ENCODE measurements at regions not wholly inside any gene's neighbourhood (a gene's known extent, or its start where the extent isn't known, plus 50 kb on each side); places are given as distances from the start of the nearest gene placed in this dataset.

DNA sequence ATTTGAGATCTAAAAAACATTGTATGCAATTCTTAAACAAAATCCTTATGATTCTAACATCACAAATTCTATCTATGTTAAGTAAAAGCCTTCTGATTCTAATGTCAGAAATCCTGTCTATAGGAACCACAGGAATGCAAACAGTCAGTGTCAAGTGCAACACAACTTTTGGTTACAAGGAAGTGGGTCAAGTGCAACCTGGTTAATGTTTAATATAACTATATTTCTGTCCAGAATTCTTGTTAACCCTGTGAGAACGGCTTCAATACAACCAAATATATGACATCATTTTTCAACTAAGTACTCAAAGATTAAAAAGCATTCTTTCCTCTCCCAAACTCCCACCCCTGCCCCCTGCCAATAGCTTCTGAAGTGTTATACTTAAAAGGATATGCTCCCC, 107.9 kb upstream of the PLEKHA5 start:
- no peak for DNase-seq

DNA sequence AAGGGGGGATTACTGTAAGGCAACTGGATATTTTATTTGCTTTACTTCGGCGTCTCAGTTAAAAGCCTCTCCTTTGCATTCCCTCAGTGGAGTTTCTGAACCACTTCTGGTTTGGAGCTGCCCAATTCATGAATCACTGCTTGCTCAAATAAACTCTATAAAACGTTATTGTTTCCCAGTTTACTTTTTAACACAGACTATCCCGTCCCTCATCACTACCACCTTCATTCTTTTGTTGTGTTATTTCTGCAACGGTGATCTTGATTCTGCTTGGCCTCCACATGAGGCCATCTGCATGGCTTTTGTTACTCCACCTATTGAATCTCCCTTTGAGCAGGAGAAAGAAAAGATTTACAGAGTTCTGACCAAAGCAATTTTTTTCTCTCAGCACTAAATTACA, 104.0 kb upstream of the PLEKHA5 start:
- no peak for DNase-seq

DNA sequence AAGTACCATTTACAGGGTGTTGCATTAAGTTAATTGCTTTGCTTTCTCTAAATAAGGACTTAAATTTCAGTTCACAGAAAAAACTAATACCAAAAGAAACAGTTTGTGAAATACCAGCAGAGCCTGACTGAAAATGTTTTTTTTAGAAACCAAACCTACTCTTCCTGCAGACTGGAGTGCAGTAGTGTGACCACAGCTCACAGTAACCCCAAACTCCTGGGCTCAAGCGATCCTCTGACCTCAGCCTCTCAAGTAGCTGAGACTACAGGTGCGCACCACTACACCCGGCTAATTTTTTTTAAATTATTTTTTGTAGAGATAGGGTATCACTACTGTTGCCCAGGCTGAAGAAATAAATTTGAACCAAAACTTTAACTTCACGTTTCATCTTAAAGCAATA, 103.5 kb upstream of the PLEKHA5 start:
- no peak for DNase-seq

DNA sequence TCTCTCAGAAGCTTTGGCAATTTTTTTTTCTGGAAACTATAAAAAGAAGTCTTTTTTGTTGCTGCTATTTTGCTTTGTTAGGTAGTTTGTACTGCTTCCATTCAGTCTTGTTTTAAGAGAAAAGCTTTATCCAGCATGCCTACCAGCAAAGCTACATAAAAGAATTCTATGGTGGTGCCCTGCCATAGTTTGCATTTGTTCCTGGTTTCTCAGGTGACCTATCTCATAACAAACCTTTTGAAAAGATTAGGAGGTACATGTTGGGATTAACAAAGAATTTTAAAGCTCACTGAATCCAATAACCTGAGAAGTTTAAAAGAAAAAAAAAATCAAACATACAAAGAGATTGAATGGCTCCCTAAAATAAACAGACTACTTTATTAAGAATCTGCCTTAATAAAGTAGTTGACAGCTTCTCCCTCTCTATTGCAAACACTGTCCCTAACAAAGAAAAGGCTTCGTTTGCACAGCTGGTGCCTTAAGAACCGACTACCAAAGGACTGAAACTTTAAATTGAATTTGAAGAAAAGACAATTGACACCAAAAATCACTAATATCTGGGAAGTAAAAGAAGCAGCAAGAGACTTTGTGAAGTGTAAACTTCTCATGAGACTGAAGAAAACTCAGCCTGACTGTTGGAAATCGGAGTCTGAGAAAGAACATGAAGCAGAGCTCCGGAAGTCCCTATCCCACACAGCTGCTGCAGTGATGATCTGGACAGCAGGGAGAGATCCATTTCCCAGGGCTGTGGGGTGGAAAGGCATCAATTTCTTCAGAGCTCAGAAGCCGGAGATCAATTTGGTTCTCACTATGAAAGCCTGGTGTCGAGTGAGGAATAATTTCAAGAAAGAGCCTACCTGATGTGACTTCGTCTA, 102.7 kb upstream of the PLEKHA5 start:
- no peak for DNase-seq

DNA sequence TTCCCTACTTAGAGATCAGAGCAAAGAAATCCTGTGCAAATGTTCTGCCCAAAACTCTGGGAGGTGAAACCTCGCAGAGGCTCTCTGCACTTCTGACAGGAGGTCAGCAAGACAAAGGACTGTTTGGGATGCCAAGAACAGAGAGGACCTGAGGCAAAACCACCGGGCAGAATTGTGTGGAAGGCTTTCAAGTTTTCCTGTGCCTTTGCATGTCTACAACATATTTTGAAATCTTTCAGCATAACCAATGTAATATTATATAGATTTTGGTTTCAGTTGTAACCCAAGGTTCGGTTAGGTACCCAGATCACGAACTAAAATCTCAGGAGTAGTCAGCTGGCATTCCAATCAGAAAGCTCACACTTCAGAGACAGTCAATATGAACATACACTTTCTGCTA, 99.4 kb upstream of the PLEKHA5 start:
- DNase-seq = no peak

DNA sequence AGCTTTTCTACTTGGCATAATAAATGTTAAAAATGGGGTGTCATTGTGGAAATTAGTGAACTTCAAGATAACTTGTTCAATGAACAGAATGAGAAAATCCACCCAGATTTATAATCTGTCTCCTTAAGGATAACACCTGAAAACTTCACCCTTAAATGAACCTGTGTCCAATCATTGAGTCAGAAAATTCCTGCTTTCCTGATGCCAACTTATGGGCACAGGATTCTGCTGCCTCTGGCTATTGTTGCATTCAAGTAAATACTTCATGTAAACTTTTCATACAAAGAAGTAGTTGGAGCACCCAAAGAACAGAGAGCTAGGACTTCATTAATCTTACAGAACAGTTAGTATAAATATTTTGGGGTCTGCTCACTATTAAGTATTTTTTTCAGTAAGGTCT, 98.9 kb upstream of the PLEKHA5 start:
- DNase-seq = no peak

DNA sequence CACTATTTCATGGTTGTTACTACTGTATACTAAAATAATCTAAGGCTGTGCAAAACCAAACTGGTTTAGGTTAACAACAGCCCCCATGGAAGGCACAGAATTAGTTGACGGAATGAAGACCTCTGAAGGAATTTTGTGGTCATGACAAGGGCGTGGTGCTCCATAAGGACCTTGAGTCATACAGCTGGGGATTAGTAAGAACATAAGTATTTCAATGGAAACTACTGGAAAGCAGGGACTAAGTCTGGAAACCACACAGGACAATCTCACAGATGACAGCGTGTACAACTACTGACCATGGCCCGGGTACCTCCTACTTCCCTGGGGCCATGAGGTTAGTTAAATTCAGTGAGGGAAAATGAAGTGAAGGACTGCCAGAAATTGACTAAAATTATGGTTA, 98.5 kb upstream of the PLEKHA5 start:
- no peak for DNase-seq

DNA sequence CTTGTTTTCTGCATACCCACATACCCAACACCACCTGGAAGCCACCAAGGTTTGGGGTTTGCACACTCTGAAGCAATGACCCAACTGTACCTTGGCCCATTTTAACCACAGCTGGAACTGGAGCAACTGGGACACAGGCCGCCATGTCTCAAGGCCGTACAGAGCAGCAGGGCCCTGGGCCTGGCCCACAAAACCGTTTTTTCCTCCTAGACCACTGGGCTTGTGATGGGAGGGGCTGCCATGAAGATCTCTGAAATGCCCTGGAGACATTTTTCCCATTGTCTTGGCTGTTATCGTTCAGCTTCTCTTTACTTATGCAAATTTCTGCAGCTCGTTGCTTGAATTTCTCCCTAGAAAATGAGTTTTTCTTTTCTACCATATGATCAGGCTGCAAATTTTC, 96.7 kb upstream of the PLEKHA5 start:
- no peak for DNase-seq

DNA sequence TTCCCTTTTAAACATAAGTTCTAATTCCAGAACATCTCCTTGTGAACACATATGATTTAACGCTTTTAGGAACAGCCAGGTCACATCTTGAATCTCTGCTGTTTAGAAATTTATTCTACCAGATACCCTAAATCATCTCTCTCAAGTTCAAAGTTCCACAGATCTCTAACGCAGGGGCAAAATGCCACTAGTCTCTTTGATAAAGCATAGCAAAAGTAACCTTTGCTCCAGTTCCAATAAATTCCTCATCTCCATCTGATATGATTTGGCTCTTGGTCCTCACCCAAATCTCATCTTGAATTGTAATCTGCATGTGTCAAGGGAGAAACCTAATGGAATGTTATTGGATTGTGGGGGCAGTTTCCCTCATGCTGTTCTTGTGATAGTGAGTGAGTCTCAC, 96.3 kb upstream of the PLEKHA5 start:
- DNase-seq = no peak

DNA sequence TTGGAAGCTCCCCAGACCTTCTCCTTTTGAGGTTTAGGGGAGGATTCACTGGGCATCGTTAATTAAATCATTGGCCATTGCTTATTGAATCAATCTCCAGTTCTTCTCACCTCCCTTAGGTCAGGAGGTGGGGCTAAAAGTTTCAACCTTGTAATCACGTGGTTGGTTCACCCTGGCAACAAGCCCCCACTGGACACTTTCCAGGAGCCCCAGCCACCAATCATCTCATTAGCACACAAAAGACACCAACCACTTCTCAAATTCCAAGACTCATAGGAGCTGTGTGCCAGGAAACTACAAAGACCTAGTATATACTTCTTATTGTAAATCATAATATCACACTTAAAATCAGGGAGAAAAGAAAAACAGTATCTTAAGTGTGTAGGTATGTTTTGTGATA, 94.6 kb upstream of the PLEKHA5 start:
- DNase-seq = no peak

DNA sequence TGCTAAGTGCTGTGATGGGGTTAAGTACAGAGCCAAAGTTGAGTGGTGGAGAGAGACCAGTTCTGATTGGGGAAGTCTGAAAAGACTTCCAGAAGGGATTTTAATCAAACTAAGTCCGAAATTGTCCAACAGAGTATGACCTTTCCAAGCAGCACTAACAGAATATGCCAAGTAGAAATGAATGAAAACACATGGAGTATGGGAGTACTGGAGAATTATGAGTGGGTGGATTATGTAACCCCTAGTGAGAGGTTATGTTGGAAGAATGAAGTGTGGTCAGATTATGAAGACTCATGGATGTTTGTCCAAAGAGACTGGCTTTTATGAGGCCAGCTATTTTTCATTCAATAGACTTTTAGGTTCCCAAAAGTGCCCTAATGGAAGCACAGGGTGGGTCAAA, 94.0 kb upstream of the PLEKHA5 start:
- no peak for DNase-seq

DNA sequence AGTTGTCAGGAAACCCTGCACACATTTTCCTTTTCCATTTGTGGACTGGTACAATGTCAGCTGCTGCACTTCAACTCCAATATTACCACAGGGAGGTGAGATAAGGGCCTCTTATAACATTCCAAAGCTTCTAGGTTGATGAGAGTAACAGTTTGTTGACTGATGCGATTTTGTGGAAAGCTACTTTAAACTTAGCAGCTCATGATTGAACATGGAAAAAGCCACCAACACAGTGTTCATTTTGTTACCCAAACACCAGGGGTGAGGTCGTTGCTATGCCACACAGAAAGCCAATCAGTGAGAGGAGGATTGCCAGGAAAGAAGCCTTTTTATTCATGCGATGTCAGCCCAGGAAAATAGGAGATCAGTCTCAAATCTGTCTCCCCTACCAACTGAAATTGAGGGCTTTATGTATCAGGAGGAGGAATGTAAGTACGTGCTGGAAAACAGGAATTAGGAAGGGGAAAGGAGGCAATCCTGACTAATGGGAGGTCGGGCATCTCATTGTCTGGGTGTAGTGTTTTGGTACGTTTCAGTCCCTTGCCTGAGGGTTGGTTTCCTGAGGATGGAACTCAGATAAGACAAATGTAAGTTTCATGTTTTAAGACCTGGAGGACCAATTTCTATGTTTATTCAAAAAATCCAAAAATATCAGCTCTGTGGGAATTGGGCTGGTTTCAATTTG, 92.7 kb upstream of the PLEKHA5 start:
- DNase-seq = no peak

DNA sequence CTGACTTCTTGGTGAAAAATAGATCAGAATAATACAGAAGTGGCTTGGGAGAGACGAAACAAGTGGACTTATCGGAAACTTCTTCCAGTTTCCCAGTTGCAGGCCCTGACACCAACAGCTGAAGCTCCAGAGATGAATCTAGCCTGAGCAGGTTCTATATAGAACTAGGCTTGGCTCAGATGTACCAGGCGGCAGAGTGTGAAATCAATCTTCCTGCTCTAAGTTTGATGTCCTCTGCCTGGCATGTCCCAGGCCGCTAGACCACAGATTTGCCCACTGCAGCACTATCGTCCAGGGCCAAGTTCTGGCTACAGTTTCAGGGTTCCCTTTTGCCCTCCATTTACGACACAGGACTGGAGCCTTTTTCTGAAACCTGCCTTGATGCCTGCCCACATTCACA, 91.3 kb upstream of the PLEKHA5 start:
- DNase-seq = no peak

DNA sequence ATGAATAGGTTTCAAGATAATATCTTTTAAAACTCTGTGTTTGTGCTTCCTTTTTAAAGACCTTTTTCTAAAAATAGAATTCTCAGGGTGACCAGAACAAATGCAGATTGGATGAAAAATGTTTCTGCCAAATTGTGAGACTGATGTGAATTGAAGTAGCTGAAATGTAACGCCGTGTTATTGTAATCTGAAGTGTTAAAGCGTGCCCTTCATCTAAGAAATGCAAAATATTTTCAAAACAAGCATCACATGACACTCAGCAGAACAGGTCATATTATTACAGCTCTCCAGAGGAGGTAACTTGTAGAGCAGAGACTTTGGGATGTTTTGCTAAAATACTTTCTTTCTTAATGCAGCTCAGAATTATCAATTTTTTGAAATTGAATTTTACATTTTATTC, 90.0 kb upstream of the PLEKHA5 start:
- DNase-seq = no peak

DNA sequence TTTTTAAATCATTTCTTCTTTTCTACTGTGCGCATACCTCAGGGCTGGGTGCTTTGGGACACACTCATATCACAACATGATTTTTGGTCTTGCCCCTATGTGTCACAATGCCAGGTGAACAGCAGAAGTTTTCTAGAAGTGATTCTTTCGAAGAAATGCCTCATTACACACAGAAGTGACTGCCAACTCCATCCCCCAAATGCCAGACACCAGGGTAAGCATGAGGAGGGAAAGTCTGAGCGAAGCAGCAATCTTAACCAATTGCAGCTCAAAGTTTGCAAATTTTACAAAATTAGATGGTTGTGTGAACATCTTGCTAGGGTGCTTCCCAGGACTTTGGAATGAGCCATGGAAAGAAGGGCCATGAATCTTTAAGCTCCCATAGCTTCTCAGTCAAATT, 87.3 kb upstream of the PLEKHA5 start:
- no peak for DNase-seq

DNA sequence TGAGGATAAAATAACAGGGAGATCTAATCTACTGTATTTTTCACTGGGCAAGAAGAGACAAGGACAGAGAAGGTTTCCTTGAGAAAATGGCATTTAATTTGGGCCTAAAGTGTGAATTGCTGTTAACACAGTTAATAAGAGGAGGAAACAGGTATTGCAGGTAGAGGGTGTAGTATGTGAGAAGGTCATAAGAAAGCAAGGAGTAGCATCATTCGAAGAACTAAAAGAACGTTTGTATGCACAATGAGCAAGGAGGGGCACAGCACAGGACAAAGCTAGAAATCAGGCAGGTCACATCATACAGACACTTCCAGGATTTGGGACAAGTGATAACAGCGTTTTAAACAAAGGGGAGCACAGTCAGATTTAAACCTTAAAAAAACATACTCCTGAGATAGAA, 85.1 kb upstream of the PLEKHA5 start:
- DNase-seq = no peak

DNA sequence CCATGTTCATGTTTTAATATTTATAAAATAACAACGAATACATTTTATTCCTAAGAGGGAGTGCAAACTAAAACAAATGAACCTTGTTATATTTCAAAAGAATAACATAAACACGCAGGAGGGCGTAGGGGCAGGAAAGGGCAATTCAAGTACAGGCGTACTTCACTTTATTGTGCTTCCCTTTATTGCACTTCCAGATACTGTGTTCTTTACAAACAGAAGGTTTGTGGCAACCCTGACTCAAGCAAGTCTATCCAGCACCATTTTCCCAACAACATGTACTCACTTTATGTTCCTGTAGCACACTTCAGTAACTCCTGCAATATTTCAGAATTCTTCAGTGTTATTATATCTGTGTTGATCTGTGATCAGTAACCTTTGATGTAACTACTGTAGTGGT, 84.6 kb upstream of the PLEKHA5 start:
- DNase-seq = no peak

DNA sequence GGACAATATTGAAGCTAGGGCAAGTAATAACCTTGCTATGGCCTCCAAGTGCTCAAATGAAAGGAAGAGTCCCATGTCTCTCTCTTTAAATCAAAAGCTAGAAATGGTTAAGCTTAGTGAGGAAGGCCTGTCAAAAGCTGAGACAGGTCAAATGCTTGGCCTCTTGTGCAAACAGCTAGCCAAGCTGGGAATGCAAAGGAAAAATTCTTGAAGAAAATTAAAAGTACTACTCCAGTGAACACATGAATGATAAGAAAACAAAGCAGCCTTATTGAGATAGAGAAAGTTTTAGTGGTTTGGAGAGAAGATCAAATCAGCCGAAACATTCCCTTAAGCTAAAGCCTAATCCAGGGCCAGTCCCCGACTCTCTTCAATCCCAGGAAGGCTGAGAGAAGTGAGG, 84.1 kb upstream of the PLEKHA5 start:
- DNase-seq = no peak

DNA sequence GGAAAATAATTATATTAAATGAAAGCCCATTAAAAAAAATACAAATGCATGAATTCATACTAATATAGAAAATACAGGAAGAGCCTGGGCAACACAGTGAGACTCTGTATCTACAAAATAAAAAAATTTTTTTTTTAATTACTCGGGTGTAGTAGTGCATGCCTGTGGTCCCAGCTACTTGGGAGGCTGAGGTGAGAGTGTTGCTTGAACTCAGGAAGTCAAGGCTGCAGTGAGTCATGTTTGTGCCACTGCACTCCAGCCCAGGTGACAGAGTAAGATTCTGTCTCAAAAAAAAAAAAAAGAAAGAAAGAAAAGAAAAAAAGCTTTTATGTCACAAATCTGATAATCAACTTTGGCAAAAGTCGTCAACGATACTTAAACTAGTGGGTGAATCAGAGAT, 80.6 kb upstream of the PLEKHA5 start:
- DNase-seq = no peak

DNA sequence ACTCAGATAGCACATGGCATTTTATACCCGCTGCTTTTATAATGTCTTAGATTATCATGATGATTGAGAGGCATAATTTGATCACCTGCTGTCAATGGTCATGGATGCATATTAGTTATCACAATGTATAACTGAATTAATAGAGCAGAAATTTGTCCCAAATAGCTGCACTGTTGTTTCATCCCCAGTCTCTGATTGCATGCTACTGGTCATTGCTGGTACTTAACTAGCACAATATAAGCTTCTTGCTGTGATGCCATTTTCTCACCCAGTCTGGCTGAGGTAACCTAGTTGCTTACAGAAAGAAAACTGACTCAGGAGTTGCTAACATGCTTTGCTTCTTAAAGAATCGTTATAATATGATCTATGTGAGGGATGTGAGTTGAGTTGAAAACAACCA, 76.8 kb upstream of the PLEKHA5 start:
- no peak for DNase-seq

DNA sequence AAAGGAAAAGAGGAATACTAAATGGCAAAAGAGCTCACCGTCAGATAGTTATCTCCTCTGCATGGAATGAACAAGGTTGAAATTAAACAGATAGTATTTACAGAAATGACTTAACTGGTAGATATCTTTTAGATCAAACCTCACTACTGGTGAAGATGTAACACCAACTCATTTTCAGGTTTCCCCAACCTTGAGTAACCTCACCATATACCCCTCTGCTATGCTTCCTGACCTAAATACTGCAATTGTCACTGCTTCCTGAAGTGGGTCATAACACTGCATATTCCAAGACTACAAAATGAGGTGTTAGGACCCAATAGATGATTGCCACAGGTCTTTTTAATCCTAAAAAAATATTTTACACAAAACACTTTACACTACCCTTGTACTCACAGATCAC, 76.3 kb upstream of the PLEKHA5 start:
- DNase-seq = no peak

DNA sequence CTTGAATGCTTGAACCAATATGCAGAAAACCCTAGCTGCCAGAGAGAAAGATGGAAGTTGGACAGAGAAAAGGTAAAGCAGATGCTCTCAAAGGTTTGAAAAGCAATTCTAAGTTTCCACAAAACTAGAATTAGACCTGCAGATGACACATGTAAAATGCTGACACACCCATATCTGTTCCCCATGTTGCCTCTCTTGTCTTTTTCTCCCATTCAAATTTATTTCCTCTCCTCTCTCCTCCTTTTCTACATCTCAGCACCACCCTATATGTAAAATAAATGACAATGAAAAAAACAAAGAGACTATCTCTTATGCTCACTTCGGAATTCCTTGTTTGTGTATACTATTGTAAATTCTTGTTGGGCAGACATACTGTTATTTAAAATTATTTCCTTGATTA, 75.5 kb upstream of the PLEKHA5 start:
- no peak for DNase-seq

DNA sequence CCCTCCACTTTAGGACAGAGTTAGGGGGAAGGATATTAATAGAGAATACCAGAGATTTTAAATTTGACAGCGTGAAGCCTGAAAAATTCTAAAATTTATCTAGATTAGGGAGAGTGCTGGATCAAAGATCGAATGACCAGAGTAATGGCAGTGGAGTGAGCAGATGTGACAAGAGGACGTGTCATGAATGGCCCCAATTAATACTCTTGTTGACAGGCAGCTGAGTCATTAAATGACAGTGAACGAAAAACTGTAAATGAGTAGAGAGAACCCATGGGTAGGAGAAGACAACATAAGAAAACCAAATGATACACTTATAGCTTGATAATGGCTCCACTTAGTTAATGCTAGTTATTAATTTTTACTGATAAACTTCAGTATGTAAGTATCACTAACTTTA, 73.9 kb upstream of the PLEKHA5 start:
- DNase-seq = no peak

DNA sequence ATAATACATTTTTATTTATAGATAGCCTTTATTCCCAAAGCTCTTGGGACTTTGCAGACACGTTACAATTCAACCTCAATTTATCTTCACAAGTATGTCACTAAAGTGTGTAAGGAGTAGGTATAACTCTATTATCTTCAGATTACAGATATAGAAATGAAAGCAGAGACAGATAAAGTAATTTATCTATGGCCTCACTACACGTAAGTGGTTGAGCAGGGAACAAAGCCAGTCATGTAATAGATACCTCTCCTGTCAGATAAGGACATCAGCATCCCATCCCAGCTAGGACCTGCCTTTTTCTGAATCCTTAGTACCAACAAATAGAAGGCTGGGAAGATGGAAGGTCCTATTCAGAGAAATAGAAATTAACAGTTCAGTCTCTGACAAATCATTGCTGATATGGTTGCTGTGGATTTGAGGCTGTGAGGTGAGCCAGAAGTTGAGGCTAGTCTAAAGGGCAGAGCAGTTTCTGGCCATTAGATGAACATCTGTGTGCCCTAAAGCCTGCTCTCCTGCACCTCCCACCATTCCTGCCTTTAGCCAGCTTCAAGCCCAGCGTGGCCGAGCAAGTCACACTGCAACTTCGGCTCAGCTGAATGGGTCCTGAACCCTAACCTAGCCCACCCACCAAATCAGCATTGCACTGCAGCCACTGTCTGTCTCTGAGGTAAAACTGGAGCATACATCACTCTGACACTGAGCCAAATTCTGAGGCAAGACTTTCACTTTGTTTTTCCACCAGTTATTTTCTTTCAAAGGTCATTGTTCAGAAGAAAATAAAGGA, 71.1 kb upstream of the PLEKHA5 start:
- no peak for DNase-seq

All from NCI-H187 (cell line).